Peyer's patch (tissue), 4 donors: ENCODE measurements at regions not wholly inside any gene's neighbourhood (a gene's known extent, or its start where the extent isn't known, plus 50 kb on each side); places are given as distances from the start of the nearest gene placed in this dataset.

Source experiments
- CTCF ChIP-seq, 6 experiments: fragments of 450-650 bp in 4 of 6; fragments of 200-600 bp in 2 of 6; sonication (generic) in 1 of 6; IDR thresholded peaks; one replicate each; pipeline ENCODE4 v1.5.1; 2017 to 2019; ENCODE audit warnings: antibody characterized with exemption in 6 of 6, mild to moderate bottlenecking in 3 of 6, moderate library complexity in 1 of 6
- POLR2A ChIP-seq, 2 donors: fragments of 450-650 bp; IDR thresholded peaks; one replicate each; pipeline ENCODE4 v1.5.1; 2017; ENCODE audit warnings: antibody characterized with exemption in 2 of 2, mild to moderate bottlenecking in 2 of 2, moderate library complexity in 2 of 2

GRCh38 chr2:238644095-238645081 lies 203.5 kb upstream of the TWIST2 start:
- TF ChIP-seq POLR2A (IDR thresholded peaks at IDR 0.05) (no peak), CTCF (IDR thresholded peaks at IDR 0.05) (no peak)
